ENCODE measurements at regions not wholly inside any gene's neighbourhood (a gene's known extent, or its start where the extent isn't known, plus 50 kb on each side); places are given as distances from the start of the nearest gene placed in this dataset.

DNA sequence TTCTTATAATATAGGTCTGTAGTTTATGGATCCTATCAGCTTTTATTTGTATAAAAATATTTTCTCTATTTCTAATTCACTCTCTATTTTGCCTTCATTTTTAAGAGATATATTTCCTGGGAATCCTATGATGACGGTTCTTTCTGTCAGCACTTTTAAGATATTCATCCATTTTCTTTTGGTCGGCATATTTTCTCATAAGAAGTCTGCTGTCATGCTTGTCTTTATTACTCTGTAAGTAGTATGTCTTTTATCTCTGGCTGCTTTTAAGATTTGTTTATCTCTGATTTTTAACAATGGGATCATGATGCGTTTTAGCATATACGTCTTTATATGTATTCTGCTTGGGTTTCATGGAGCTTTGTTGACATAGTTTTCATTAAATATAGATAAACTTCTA, 175.5 kb downstream of the SNX19 start:
- H3K27ac ChIP-seq: no peak overlapping the region
- no peak for TF ChIP-seq ZFX (IDR thresholded peaks at IDR 0.05)
- TF ChIP-seq, protein P1, sequence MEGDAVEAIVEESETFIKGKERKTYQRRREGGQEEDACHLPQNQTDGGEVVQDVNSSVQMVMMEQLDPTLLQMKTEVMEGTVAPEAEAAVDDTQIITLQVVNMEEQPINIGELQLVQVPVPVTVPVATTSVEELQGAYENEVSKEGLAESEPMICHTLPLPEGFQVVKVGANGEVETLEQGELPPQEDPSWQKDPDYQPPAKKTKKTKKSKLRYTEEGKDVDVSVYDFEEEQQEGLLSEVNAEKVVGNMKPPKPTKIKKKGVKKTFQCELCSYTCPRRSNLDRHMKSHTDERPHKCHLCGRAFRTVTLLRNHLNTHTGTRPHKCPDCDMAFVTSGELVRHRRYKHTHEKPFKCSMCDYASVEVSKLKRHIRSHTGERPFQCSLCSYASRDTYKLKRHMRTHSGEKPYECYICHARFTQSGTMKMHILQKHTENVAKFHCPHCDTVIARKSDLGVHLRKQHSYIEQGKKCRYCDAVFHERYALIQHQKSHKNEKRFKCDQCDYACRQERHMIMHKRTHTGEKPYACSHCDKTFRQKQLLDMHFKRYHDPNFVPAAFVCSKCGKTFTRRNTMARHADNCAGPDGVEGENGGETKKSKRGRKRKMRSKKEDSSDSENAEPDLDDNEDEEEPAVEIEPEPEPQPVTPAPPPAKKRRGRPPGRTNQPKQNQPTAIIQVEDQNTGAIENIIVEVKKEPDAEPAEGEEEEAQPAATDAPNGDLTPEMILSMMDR (conservative IDR thresholded peaks at IDR 0.05): no peak

DNA sequence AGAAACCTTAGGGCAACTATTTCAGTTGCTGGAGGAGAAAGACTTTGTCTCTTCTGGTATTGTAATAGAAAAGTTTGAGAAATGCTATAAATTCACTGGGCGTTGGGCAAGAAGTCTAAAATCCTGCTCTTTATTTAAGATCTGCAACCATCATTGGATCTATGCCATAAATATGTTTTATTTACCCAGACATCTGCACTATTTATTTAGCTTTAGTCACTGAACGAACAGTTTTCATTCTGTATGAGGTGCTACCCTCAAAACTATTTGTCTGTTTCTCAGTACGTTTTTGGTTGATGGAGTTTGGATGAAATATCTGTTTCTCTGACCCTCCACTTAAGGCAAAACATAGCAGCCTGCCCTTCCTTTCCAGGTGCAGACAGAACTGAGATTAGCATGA, 171.5 kb downstream of the SNX19 start:
- no peak for TF ChIP-seq ZFX (IDR thresholded peaks at IDR 0.05)
- TF ChIP-seq, protein P1 (conservative IDR thresholded peaks at IDR 0.05): no peak
- no peak overlapping the region for H3K27ac ChIP-seq

DNA sequence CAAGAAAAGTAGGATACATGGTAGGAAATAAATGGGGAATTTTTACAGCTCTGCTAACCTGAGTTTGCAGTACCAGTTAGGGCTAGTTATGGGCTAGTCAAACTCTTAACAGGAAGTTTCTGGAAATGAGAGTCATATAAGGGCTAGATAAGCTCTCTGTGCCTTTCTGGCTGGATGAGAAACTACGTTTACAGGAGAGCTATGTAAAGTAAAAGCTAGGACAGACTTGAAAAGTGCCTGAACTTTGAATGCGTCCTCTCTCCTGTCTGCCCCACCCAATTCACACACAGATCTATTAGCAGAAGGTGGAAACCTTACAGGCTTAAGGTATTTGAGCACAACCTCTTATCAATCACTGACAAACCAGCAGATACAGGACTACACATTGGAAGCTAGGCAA, 167.1 kb downstream of the SNX19 start:
- no peak overlapping the region for H3K27ac ChIP-seq
- TF ChIP-seq, protein P1 (conservative IDR thresholded peaks at IDR 0.05): no peak
- no peak for TF ChIP-seq ZFX (IDR thresholded peaks at IDR 0.05)

DNA sequence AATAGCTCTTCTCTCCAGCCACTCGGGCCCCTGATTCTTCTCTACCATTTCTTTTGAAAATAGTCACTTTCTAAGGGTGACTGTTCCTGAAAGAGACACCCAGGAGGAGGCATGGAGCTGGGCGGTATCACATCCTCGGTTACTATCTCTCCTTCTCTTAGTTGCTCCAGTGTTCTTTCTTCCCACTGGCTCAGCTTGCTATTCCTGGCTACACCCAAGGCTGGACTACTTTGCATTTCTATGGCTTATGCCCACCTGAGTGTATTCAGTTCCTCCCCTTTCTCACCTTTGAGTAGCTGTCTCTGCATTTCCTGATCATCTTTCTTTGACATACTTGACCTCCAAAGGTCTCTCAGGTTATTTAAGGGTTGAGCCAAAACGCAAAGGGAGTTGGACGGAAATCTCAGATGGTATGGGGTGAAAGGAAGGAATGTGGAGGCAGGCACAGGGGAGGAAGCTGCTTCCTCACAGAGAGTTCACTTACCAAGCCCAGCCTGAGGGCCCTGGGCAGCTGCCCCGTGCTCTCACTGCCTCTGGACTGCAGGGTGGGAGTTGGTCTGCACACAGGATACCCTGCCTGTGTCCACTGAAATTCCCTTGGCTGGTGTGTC, 155.7 kb downstream of the SNX19 start:
- no peak overlapping the region for H3K27ac ChIP-seq
- TF ChIP-seq, protein P1 (conservative IDR thresholded peaks at IDR 0.05): no peak
- TF ChIP-seq ZFX (IDR thresholded peaks at IDR 0.05): no peak

DNA sequence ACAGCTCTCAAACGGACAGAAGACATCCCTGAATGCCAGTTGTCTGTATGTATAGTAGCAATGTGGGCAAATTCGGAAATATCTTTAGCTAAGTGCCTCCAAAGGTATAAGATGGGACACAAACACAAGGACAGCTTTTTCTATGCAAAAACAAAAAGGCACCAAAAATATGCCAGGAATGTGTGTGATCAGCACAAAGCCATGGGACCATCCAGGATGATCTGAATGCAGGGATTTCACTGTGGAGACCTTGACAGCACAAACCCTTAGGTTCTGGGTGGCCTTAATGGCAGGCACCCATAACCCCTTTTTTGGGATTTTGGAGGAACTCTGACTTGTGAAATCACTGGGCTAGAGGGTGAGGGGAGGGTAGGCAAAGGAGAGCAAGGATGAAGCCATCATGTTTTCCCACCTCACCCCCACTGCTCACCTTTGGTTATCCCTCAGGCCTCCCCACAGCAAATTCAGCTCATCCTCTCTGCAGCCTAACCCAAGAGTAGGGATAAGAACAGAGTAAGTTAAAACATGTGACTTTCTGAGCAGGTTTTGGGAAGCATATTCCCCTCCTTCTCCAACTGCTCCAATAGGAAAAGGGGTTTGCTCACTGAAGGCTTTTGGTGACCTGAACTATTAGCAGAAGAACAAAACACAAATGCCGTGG, 154.6 kb downstream of the SNX19 start:
- TF ChIP-seq, protein P1 (conservative IDR thresholded peaks at IDR 0.05): no peak
- TF ChIP-seq ZFX (IDR thresholded peaks at IDR 0.05): no peak
- H3K27ac ChIP-seq: peak overlapping the region; percentile 45

DNA sequence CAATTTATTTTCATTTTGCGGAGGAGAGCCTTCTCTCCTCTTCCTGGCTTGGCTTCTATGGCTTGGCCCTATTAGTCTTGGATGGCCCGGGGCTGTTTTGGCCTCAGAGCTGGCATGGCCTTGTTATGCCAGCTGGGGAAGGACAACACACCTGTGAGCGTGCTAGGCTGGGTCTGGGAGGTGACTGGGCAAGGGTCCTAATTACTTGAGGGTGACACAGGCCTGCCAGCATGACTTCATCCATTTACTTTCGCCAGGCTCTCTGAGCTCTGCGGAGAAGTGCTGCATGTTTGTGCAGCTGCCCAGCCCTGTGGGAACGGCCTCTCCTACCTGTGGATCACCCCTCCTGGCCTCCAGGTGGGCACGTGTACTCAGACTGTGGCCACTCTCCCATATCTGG, 153.6 kb downstream of the SNX19 start:
- TF ChIP-seq, protein P1 (conservative IDR thresholded peaks at IDR 0.05): no peak
- TF ChIP-seq ZFX (IDR thresholded peaks at IDR 0.05): no peak
- peak overlapping the region; percentile 45 for H3K27ac ChIP-seq

DNA sequence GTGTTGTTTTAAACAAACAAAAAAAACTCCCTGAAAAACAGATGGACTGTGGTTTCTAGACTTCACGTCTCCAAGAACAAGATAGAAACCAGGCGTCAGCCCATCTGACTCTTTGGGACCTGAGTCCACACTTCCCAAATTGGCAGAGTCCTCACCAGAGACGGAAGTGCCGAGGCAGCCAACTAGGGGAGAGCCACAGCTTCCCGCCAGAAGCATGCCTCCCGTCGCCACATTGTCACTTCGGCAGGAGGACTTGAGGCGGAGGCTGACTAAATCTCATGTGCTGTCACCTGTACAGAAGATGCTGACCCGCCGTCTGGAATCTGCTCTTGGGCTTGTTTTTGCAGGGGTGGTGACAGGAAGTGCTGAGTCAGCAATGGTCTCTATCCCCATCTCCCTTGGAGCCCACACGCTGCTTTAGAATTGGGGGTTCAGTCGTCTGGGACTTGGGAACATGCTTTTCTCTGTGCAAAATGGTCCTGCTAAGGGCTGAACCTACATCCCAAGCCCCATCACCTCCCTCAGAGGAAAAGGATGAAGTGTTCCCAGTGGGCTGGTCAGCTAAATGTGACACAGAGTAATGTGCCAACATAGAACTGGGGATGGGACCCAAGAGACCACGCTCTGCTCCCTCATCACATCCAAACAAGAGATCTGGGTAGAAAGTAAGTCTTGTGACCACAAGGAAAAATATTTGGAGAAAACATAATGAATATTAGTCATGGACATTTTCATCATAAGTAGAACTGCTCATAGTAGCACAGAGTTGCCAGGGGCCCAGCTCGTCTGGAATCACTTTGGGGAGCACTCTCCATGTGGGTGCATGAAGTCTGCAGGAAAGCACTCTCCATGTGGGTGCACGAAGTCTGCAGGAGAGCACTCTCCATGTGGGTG, 152.9 kb downstream of the SNX19 start:
- TF ChIP-seq, protein P1 (conservative IDR thresholded peaks at IDR 0.05): no peak
- TF ChIP-seq ZFX (IDR thresholded peaks at IDR 0.05): no peak
- peak overlapping the region; percentile 45 for H3K27ac ChIP-seq

Measured in C4-2B (cell line).